ENCODE measurements at regions not wholly inside any gene's neighbourhood (a gene's known extent, or its start where the extent isn't known, plus 50 kb on each side); places are given as distances from the start of the nearest gene placed in this dataset.

DNA sequence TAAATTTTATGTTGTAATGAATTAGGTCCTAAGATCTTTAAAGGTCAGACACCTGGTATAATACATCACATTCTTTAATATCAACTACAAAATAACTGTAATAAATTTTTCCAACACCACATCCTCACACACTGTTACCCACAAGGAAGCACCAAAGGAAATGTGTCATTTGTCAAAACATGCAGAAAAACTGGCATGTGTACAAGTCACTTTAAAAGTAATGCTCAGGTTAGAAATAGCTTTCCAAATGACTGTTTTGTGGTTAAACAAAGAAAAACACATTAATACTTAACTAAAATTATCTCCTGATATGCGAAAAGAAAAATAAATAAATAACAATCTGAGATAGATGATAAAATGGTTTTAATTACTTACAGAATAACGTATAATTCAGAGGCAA is 74.7 kb downstream of the MZT1 start:
- TF ChIP-seq, protein P1, sequence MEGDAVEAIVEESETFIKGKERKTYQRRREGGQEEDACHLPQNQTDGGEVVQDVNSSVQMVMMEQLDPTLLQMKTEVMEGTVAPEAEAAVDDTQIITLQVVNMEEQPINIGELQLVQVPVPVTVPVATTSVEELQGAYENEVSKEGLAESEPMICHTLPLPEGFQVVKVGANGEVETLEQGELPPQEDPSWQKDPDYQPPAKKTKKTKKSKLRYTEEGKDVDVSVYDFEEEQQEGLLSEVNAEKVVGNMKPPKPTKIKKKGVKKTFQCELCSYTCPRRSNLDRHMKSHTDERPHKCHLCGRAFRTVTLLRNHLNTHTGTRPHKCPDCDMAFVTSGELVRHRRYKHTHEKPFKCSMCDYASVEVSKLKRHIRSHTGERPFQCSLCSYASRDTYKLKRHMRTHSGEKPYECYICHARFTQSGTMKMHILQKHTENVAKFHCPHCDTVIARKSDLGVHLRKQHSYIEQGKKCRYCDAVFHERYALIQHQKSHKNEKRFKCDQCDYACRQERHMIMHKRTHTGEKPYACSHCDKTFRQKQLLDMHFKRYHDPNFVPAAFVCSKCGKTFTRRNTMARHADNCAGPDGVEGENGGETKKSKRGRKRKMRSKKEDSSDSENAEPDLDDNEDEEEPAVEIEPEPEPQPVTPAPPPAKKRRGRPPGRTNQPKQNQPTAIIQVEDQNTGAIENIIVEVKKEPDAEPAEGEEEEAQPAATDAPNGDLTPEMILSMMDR (IDR thresholded peaks at IDR 0.05) = no peak
- TF ChIP-seq POLR2A (IDR thresholded peaks at IDR 0.05) = no peak

All from adrenal gland (tissue), 5 donors.